OCI-LY7 (cell line): ENCODE measurements at regions not wholly inside any gene's neighbourhood (a gene's known extent, or its start where the extent isn't known, plus 50 kb on each side); places are given as distances from the start of the nearest gene placed in this dataset.

Experiments
- EZH2phosphoT487 ChIP-seq: fragments of 200-600 bp; sonication (generic); IDR thresholded peaks from 2 replicates; pipeline ENCODE4 v1.6.1; 2018; ENCODE audit warnings: low read depth, borderline replicate concordance, mild to moderate bottlenecking, mixed run types, antibody characterized with exemption, low read length, moderate library complexity, mixed read lengths
- TF ChIP-seq, protein P1 (sequence below): fragments of 200-600 bp; sonication (generic); conservative IDR thresholded peaks from 2 replicates; pipeline ENCODE4 v1.5.1; 2014; ENCODE audit warnings: mild to moderate bottlenecking, antibody characterized with exemption, low read length, moderate library complexity, mixed read lengths

DNA sequence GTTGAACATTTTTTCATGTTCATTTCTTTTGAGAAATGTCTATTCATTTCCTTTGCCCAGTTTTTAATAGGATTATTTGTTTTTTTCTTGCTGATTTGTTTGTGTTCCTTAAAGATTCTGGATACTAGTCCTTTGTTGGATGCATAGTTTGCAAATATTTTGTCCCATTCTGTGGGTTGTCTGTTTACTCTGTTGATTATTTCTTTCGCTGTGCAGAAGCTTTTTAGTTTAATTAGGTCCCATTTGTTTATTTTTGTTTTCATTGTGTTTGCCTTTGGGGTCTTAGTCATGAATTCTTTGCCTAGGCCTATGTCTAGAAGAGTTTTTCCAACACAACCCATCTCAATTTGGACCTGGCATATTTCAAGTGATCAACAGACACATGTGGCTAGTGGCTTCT, 116.1 kb upstream of the GALNT2 start:
- TF ChIP-seq, protein P1, sequence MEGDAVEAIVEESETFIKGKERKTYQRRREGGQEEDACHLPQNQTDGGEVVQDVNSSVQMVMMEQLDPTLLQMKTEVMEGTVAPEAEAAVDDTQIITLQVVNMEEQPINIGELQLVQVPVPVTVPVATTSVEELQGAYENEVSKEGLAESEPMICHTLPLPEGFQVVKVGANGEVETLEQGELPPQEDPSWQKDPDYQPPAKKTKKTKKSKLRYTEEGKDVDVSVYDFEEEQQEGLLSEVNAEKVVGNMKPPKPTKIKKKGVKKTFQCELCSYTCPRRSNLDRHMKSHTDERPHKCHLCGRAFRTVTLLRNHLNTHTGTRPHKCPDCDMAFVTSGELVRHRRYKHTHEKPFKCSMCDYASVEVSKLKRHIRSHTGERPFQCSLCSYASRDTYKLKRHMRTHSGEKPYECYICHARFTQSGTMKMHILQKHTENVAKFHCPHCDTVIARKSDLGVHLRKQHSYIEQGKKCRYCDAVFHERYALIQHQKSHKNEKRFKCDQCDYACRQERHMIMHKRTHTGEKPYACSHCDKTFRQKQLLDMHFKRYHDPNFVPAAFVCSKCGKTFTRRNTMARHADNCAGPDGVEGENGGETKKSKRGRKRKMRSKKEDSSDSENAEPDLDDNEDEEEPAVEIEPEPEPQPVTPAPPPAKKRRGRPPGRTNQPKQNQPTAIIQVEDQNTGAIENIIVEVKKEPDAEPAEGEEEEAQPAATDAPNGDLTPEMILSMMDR = no peak
- no peak for TF ChIP-seq EZH2phosphoT487
